GM12891 (cell line): ENCODE measurements at regions not wholly inside any gene's neighbourhood (a gene's known extent, or its start where the extent isn't known, plus 50 kb on each side); places are given as distances from the start of the nearest gene placed in this dataset.

Experiments
- DNase-seq: peaks from one replicate; pipeline ENCODE4 v3.0.0; 2011; ENCODE audit warnings: low spot score; ENCODE audit not compliant: insufficient read length
- FAIRE-seq: peaks from 2 replicates; lab custom pipeline; 2011; peaks lifted over from hg19 to GRCh38; lab: Jason Lieb, UNC
- PAX5 ChIP-seq: IDR thresholded peaks from 2 replicates; pipeline ENCODE4 v1.6.1; 2011; ENCODE audit warnings: low read length, moderate library complexity, mild to moderate bottlenecking; ENCODE audit not compliant: insufficient read depth, severe bottlenecking
- POLR2A ChIP-seq: IDR thresholded peaks from 2 replicates; pipeline ENCODE4 v1.6.1; 2011; ENCODE audit warnings: low read depth, low read length, control low read depth
- POLR2AphosphoS5 ChIP-seq: IDR thresholded peaks from 2 replicates; pipeline ENCODE4 v1.6.1; 2011; ENCODE audit warnings: low read depth, low read length, control low read depth
- POU2F2 ChIP-seq: IDR thresholded peaks from 2 replicates; pipeline ENCODE4 v1.6.1; 2011; ENCODE audit warnings: low read depth, mild to moderate bottlenecking, control low read depth, low read length, moderate library complexity
- SPI1 ChIP-seq: IDR thresholded peaks from 2 replicates; pipeline ENCODE4 v1.6.1; 2011; ENCODE audit warnings: low read depth, low read length, control low read depth
- TAF1 ChIP-seq: IDR thresholded peaks from 2 replicates; pipeline ENCODE4 v1.6.1; 2011; ENCODE audit warnings: low read depth, low read length, control low read depth

- no peak for DNase-seq
- TF ChIP-seq POLR2AphosphoS5, result no peak
- TF ChIP-seq POLR2A, result no peak
- no peak for TF ChIP-seq PAX5
- no peak for TF ChIP-seq TAF1
- no peak for TF ChIP-seq POU2F2
- no peak for TF ChIP-seq SPI1
- FAIRE-seq, result no peak
Measured at GRCh38 chrX:13893826-13894225, 76.9 kb upstream of the GPM6B start.

- TF ChIP-seq SPI1 (no peak), TAF1 (no peak)
- no peak for FAIRE-seq
Measured at GRCh38 chrX:13892856-13893255, 76.0 kb upstream of the GPM6B start.

GRCh38 chrX:13891377-13892140 is 74.7 kb upstream of the GPM6B start:
- FAIRE-seq, result no peak
- no peak for TF ChIP-seq POLR2A
- no peak for TF ChIP-seq POU2F2
- no peak for TF ChIP-seq SPI1
- TF ChIP-seq PAX5, result no peak
- no peak for TF ChIP-seq TAF1
- TF ChIP-seq POLR2AphosphoS5, result no peak
- DNase-seq, result no peak

More at GRCh38 chrX:13892856-13893255, 76.0 kb upstream of the GPM6B start:
- DNase-seq, result no peak

- FAIRE-seq, result no peak
- no peak for DNase-seq
- TF ChIP-seq TAF1 (no peak), PAX5 (no peak), SPI1 (no peak), POLR2A (no peak), POU2F2 (no peak), POLR2AphosphoS5 (no peak)
Measured at GRCh38 chrX:13890806-13891205, 73.9 kb upstream of the GPM6B start.

- FAIRE-seq (no peak), DNase-seq (no peak)
- TF ChIP-seq PAX5 (no peak), POLR2A (no peak), TAF1 (no peak), SPI1 (no peak), POLR2AphosphoS5 (no peak), POU2F2 (no peak)
Measured at GRCh38 chrX:13888284-13888683, 71.4 kb upstream of the GPM6B start.

GRCh38 chrX:13885591-13885990 is 68.7 kb upstream of the GPM6B start:
- DNase-seq, result no peak
- FAIRE-seq, result no peak
- TF ChIP-seq POLR2AphosphoS5, result no peak
- no peak for TF ChIP-seq POLR2A
- no peak for TF ChIP-seq TAF1
- TF ChIP-seq SPI1, result no peak
- TF ChIP-seq PAX5, result no peak
- TF ChIP-seq POU2F2, result no peak

GRCh38 chrX:13876652-13877051 is 59.8 kb upstream of the GPM6B start:
- no peak for DNase-seq
- TF ChIP-seq SPI1 (no peak), POLR2A (no peak), POU2F2 (no peak), POLR2AphosphoS5 (no peak), TAF1 (no peak), PAX5 (no peak)
- FAIRE-seq, result peak; percentile 9

GRCh38 chrX:13875572-13875971 is 58.7 kb upstream of the GPM6B start:
- no peak for TF ChIP-seq PAX5
- TF ChIP-seq POLR2AphosphoS5, result no peak
- no peak for TF ChIP-seq TAF1
- no peak for TF ChIP-seq POU2F2
- no peak for TF ChIP-seq POLR2A
- no peak for TF ChIP-seq SPI1
- peak; percentile 60 for FAIRE-seq
- DNase-seq, result no peak

GRCh38 chrX:13868591-13868990 is 51.7 kb upstream of the GPM6B start:
- TF ChIP-seq POLR2A (no peak), SPI1 (no peak), TAF1 (no peak), POU2F2 (no peak), PAX5 (no peak), POLR2AphosphoS5 (no peak)
- DNase-seq (no peak), FAIRE-seq (no peak)
